Endothelial cell of umbilical vein (primary cell): ENCODE measurements at regions not wholly inside any gene's neighbourhood (a gene's known extent, or its start where the extent isn't known, plus 50 kb on each side); places are given as distances from the start of the nearest gene placed in this dataset.

Experiments
- BruUV-seq: library from RNA; stranded (reverse); fragments of 400-500 nt; replicated peaks from 2 replicates; lab custom pipeline; 2021; lab: Mats Ljungman, UMichigan
- CTCF ChIA-PET: fragments of 300-600, 350-600 bp; sonication (Branson Sonifier 250); formaldehyde crosslinking; loops from one replicate; lab custom pipeline; 2021; ENCODE audit warnings: antibody characterized with exemption, inconsistent platforms; lab: Charles Lee
- POLR2A ChIA-PET: fragments of 300-600, 350-600 bp; sonication (Branson Sonifier 250); formaldehyde crosslinking; loops from one replicate; lab custom pipeline; 2021; ENCODE audit warnings: antibody characterized with exemption, inconsistent platforms; lab: Charles Lee
- DNase-seq: peaks from one replicate; pipeline ENCODE4 v3.0.0-alpha.2; 2011; ENCODE audit warnings: low read depth, low spot score
- FAIRE-seq: peaks from 2 replicates; lab custom pipeline; 2011; peaks lifted over from hg19 to GRCh38; lab: Jason Lieb, UNC
- H2AFZ ChIP-seq: 2 replicates; pipeline ENCODE4 v1.6.0; 2012; ENCODE audit warnings: low read depth, low read length, control low read depth, inconsistent platforms
- H3K27ac ChIP-seq: 2 replicates; pipeline ENCODE4 v1.5.1; 2011; ENCODE audit warnings: low read depth, mild to moderate bottlenecking, control low read depth, low read length, moderate library complexity; ENCODE audit not compliant: insufficient read depth
- H3K27me3 ChIP-seq, 2 experiments: 2 replicates each; pipeline versions ENCODE4 v1.6.0 to v1.6.1; 2011; ENCODE audit warnings: low read length in 2 of 2, mixed read lengths in 1 of 2; ENCODE audit not compliant: control insufficient read depth in 2 of 2, insufficient read depth in 2 of 2
- H3K36me3 ChIP-seq, 2 experiments: 2 replicates in 1 of 2; 3 replicates in 1 of 2; pipeline ENCODE4 v1.5.1; 2011; ENCODE audit warnings: low read length in 2 of 2, mild to moderate bottlenecking in 1 of 2, moderate library complexity in 1 of 2; ENCODE audit not compliant: control insufficient read depth in 2 of 2, insufficient read depth in 2 of 2; ENCODE audit errors: extremely low read depth in 1 of 2
- H3K4me1 ChIP-seq: 3 replicates; pipeline ENCODE4 v1.5.1; 2011; ENCODE audit warnings: mild to moderate bottlenecking, low read length; ENCODE audit not compliant: control insufficient read depth, insufficient read depth; ENCODE audit errors: extremely low read depth
- H3K4me2 ChIP-seq: 2 replicates; pipeline ENCODE4 v1.6.1; 2011; ENCODE audit warnings: low read length, control low read depth, mixed read lengths; ENCODE audit not compliant: insufficient read depth
- H3K4me3 ChIP-seq, 3 experiments: fragments of 200-600 bp in 1 of 3; sonication (generic), shearing (Covaris generic) in 1 of 3; replicated peaks in 1 of 3; 2 replicates each; pipeline ENCODE4 v1.5.1; 2011 to 2016; ENCODE audit warnings: control low read depth in 3 of 3, low read length in 3 of 3, mild to moderate bottlenecking in 2 of 3, inconsistent platforms in 1 of 3, low read depth in 1 of 3, moderate library complexity in 1 of 3; ENCODE audit not compliant: insufficient read depth in 1 of 3
- H3K79me2 ChIP-seq: 2 replicates; pipeline ENCODE4 v1.6.0; 2012; ENCODE audit warnings: low read length, inconsistent platforms; ENCODE audit not compliant: control insufficient read depth, insufficient read depth
- H3K9ac ChIP-seq: replicated peaks from 2 replicates; pipeline ENCODE3; 2011; ENCODE audit warnings: low read length, control low read depth; ENCODE audit not compliant: insufficient read depth; ENCODE audit errors: extremely low read depth
- H3K9me1 ChIP-seq: replicated peaks from 3 replicates; pipeline ENCODE4 v1.6.0; 2011; ENCODE audit warnings: mild to moderate bottlenecking, low read length; ENCODE audit not compliant: control insufficient read depth, insufficient read depth; ENCODE audit errors: extremely low read depth
- H3K9me3 ChIP-seq: replicated peaks from 2 replicates; pipeline ENCODE4 v1.5.1; 2012; ENCODE audit warnings: low read length, inconsistent platforms; ENCODE audit not compliant: control insufficient read depth, insufficient read depth
- H4K20me1 ChIP-seq: replicated peaks from 2 replicates; pipeline ENCODE3; 2011; ENCODE audit warnings: mild to moderate bottlenecking, low read length; ENCODE audit not compliant: control insufficient read depth, insufficient read depth; ENCODE audit errors: extremely low read depth
- CTCF ChIP-seq, 2 donors: IDR thresholded peaks; 1 replicate in 1 of 2; 2 replicates in 1 of 2; pipeline ENCODE4 v1.5.1; 2011; ENCODE audit warnings: low read length in 2 of 2, mild to moderate bottlenecking in 2 of 2, moderate library complexity in 2 of 2, control low read depth in 1 of 2, inconsistent platforms in 1 of 2, low read depth in 1 of 2; ENCODE audit not compliant: insufficient read depth in 1 of 2; ENCODE audit errors: extremely low read depth in 1 of 2
- EZH2 ChIP-seq: IDR thresholded peaks from 2 replicates; pipeline ENCODE4 v1.6.1; 2012; ENCODE audit warnings: borderline replicate concordance, low read depth, mild to moderate bottlenecking, moderate library complexity, low read length, inconsistent platforms; ENCODE audit not compliant: severe bottlenecking
- FOS ChIP-seq: IDR thresholded peaks from 2 replicates; pipeline ENCODE4 v1.6.1; 2011; ENCODE audit warnings: mild to moderate bottlenecking, low read length, moderate library complexity, borderline replicate concordance; ENCODE audit not compliant: insufficient read depth
- GATA2 ChIP-seq: IDR thresholded peaks from 2 replicates; pipeline ENCODE4 v1.7.0; 2011; ENCODE audit warnings: low read depth, mild to moderate bottlenecking, moderate library complexity, mixed read lengths, low read length; ENCODE audit not compliant: insufficient read length, insufficient read depth
- JUN ChIP-seq: IDR thresholded peaks from 2 replicates; pipeline ENCODE4 v1.6.1; 2011; ENCODE audit warnings: borderline replicate concordance, low read depth; ENCODE audit not compliant: insufficient read length, insufficient read depth
- MYC ChIP-seq: IDR thresholded peaks from one replicate; pipeline ENCODE4 v1.6.1; 2011; ENCODE audit warnings: mild to moderate bottlenecking, low read depth, low read length
- POLR2A ChIP-seq: IDR thresholded peaks from 2 replicates; pipeline ENCODE4 v1.6.1; 2012; ENCODE audit warnings: low read depth, mild to moderate bottlenecking, control low read depth, low read length
- POLR2AphosphoS5 ChIP-seq: IDR thresholded peaks from 2 replicates; pipeline ENCODE4 v1.6.1; 2012; ENCODE audit warnings: low read depth, mild to moderate bottlenecking, control low read depth, low read length, moderate library complexity; ENCODE audit not compliant: insufficient read depth
- dilution Hi-C: fragments of 300-500 bp; cut with MboI; formaldehyde crosslinking; loops from one replicate; pipeline ENCODE4 v1.15.0; 2019; ENCODE audit warnings: low sequenced_read_pairs; ENCODE audit not compliant: extremely low pct_ligation_motif_present
- intact Hi-C: fragments of 100-400 bp; cut with micrococcal nuclease; formaldehyde crosslinking; loops from one replicate; pipeline ENCODE4 v1.10.0; 2022
- TF ChIP-seq, protein P1 (sequence below): IDR thresholded peaks from 2 replicates; pipeline ENCODE4 v1.6.1; 2011; ENCODE audit not compliant: insufficient read depth, insufficient read length

GRCh38 chr3:194204042-194204987 lies 68.4 kb downstream of the HES1 start:
- Histone ChIP-seq H3K36me3 (no peaks in the 10 kb centered on the region), H3K4me2 (peak overlapping the region; percentile 49), H3K79me2 (no peaks in the 10 kb centered on the region), H3K9me3 (no peaks in the 10 kb centered on the region), H3K4me3 (peak overlapping the region; percentile 22 to 31 (median 28)), H3K27ac (no peak overlapping the region), H3K9me1 (no peaks in the 10 kb centered on the region), H4K20me1 (no peaks in the 10 kb centered on the region), H3K4me1 (peaks cover 17% of the 10 kb centered on the region), H3K9ac (peak overlapping the region; percentile 52), H2AFZ (peak overlapping the region; percentile 66), H3K27me3 (no peaks in the 10 kb centered on the region)
- POLR2A ChIA-PET: no interaction called here
- CTCF ChIA-PET: interaction anchor here (0.5 to 0.6 kb wide), 2 partner anchors 44 to 506 kb away, joined by 3 read pairs; no protein-coding TSS in a partner anchor
- no TSS peak for BruUV-seq
- DNase-seq (no peak), FAIRE-seq (no peak)
- TF ChIP-seq FOS: no peak
- no peak for TF ChIP-seq JUN
- dilution Hi-C loops (no loop called here), intact Hi-C loops (loop anchor here (2.0 kb wide), 1 partner anchor 102 kb away; no protein-coding TSS in a partner anchor)

DNA sequence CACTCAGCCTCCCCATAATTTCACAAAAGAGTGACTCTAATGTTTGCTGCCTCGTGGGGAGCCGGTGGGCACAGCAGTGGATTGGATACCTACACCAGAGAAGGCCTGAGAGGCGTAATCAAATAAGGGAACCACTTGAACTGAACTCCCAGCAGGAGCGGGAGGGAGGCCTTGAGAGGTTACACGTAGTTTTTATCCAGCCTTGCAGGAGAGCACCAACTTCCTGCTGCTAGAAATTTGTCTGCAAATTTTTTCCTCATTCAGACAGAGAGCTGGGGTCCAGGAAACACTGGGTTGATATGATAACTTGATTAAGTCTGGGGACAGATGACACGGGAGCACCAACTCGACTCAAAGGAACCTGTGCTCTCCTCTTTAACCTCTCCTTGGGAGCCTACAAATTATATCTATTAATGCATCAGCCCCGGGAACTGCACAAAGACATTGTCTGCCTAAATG lies 69.8 kb downstream of the HES1 start:
- ChIA-PET CTCF (interaction anchor here (1.3 to 2.0 kb wide), 3 partner anchors 65 to 425 kb away, joined by 5 to 6 read pairs (median 6); no protein-coding TSS in a partner anchor), POLR2A (no interaction called here)
- Histone ChIP-seq H3K27me3 (no peaks in the 10 kb centered on the region), H3K4me1 (peaks cover 17% of the 10 kb centered on the region), H3K9me1 (no peaks in the 10 kb centered on the region), H3K9ac (peak overlapping the region; percentile 32), H3K4me3 (no peak overlapping the region), H3K36me3 (no peaks in the 10 kb centered on the region), H3K27ac (peak overlapping the region; percentile 81), H4K20me1 (no peaks in the 10 kb centered on the region), H3K4me2 (peak overlapping the region; percentile 55), H3K9me3 (no peaks in the 10 kb centered on the region), H3K79me2 (no peaks in the 10 kb centered on the region), H2AFZ (peak overlapping the region; percentile 86)
- intact Hi-C loops (loop anchor here (1.0 to 2.0 kb wide), 4 partner anchors 60 to 101 kb away; no protein-coding TSS in a partner anchor), dilution Hi-C loops (no loop called here)
- BruUV-seq: no TSS peak
- TF ChIP-seq GATA2: no peak
- TF ChIP-seq JUN: no peak
- no peak for TF ChIP-seq EZH2
- TF ChIP-seq POLR2AphosphoS5: no peak
- no peak for TF ChIP-seq POLR2A
- TF ChIP-seq MYC: no peak
- no peak for TF ChIP-seq FOS
- no peak for TF ChIP-seq CTCF (IDR thresholded peaks at IDR 0.05; ENCODE audit: extremely low read depth in 1 of 2, insufficient read depth in 1 of 2, low read depth in 1 of 2, low read length in 2 of 2)
- TF ChIP-seq, protein P1, sequence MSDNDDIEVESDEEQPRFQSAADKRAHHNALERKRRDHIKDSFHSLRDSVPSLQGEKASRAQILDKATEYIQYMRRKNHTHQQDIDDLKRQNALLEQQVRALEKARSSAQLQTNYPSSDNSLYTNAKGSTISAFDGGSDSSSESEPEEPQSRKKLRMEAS: no peak
- peak; percentile 80 for DNase-seq
- peak; percentile 81 for FAIRE-seq
